ENCODE measurements at regions not wholly inside any gene's neighbourhood (a gene's known extent, or its start where the extent isn't known, plus 50 kb on each side); places are given as distances from the start of the nearest gene placed in this dataset.

DNA sequence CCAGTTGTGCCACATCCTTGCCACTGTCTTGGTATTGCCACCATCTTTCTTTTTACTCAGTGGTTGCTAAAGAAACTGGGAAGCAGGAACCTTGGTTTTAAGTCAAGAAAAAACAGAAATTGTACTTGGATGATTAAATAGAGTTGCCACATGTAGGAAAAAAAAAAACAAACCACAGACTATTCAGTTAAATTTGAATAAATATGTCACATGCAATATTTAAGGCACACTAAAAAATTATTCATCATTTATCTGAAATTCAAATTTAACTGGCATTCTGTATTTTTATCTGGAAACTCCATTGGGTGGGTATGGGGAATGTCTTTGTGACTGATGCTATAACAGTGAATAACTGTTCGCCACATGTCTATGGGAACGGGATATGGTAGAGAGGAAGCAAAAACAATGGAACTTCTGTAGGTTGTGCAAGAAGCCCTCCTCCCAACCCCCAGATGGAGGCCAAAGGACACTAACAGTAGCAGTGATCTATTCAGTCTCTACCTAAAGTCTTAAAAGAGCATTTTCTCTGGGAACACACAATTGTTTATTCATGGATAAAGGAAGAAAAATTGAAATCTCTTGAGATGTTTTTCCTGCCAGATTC, 57.0 kb upstream of the PLAC8 start:
- DNase-seq = no peak

DNA sequence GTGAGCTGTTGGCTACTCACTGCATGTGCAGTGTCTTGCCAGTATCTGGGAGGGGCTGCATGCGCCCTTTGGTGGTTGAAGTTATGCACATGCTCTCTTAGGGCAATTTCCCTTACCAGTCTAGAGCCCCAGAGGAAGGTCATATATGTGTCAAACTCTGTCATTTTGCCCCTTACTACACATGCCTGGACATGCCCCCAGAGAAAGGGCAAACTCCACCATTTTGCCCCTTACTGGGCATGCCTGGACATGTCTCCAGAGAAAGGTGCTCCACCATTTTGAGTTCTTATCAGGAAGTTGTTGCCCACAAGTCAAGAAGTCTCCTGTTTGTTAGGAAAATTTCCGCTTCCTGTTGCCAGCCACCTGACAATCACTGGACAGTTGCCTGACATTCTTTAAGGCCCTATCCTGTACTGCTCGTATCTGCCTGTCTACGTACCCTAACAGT, 56.4 kb upstream of the PLAC8 start:
- DNase-seq = no peak

Data from fibroblast of skin of scalp (primary cell).